NCI-H526 treated with DMSO at 0.1 percent for 48 hours (cell line): ENCODE measurements at regions not wholly inside any gene's neighbourhood (a gene's known extent, or its start where the extent isn't known, plus 50 kb on each side); places are given as distances from the start of the nearest gene placed in this dataset.

Source experiments
- DNase-seq: peaks from one replicate; lab custom pipeline; 2025; lab: John Stamatoyannopoulos, UW

DNA sequence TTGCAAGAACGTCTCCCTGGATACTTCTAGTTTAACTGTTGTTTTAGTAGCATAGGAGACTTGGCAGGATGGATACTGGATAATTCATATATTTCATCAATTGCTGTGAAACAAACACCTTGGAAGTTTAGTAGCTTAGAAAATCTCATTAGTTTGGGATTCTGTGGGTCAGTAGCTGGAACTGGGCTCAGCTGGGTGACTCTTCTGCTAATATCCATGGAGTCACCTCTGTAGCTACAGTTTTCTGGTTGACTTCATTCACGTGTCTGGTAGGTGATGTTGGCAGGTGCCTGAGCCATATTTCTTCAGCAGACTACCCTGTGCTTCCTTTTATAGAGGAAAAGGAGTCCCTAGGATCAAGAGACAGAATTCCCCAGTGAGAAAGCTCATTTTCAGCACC lies 208.9 kb upstream of the PFKP start:
- no peak for DNase-seq

DNA sequence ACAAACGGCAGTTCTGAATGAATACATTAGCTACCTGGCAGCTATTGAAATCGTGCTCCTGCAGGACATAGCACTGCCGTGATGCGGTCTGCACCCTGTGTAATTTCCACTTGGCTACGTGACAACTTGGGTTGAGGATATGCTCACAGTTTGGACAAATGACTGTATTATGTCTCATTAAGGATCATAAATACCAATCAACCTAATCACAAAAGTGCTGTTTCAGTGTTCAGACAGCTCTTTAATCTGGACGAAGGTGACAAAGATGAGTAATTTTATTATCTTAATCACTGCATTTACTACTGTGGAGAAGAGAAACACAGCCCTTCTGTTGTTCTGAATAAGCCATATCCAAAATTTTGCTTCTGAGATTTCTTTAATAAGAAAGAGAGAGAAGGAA lies 210.8 kb upstream of the PFKP start:
- DNase-seq = no peak

DNA sequence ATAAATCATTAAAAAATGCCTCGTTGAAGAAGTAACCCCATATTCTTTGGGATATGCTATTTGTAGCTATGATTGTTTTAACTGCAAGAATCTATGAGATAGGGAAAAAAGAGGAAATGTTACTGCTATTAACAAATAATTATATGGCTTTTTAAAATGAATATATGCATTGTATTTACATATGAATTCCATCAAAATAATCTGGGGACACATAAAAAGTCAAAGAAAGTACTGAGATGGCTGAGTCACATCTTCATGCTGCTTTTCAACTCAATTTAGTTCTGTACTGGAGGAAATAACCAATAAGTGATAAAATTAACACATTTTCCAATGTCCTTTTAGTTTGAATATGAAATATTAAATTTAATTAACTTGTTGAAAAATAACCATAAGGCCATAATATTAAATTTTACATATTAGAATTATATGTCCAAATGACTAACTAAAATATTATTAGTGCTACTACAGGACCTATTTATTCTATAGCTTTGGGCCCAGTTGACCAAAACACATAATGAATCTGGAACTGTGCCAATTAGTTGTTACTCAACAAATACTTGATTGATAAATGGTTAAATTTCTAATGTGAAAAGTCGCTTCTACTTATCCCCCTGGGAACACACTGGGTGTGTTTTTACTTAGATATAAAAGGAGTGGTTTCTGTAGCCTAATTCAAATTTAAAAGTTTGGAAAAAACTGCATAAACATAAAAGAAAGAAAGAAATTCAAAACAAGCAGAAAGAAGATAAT lies 214.6 kb upstream of the PFKP start:
- DNase-seq = no peak

DNA sequence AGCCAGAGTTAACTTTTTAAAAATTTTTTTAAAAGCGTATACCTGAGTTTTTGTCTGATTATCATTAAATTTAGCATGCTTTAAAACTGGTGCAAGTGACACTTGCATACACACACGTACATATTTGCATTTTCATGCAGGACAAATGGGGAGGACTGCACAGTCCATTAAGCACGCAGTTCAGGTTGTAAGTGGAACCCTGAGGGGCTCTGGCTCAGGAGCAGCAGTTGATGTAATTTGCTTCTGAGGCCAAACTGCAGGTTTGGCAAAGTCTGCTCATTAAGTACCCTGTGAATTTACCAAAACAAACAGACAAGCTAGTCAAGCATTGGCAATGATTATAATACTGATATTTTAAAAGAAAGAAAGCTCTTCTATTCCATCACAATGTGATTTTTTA lies 215.8 kb upstream of the PFKP start:
- DNase-seq = peak; percentile 90

DNA sequence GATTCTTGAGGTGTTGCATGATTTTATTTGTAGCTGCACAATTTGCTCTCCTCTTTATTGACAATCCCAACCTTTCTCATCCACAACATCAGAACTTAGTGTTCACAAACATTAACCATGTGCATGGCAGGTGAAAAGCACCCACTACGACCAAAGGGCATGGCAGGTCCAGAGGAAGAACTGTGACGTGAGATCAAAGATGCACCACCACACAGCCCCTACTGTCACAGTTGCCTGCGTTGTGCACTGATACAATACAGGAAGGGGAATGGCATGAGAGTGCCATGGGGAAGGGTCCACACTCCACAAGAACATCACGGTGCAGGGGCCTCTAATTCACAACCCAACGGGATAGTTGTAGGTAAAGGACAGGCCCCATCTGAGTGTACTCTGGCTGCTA lies 217.1 kb upstream of the PFKP start:
- no peak for DNase-seq

DNA sequence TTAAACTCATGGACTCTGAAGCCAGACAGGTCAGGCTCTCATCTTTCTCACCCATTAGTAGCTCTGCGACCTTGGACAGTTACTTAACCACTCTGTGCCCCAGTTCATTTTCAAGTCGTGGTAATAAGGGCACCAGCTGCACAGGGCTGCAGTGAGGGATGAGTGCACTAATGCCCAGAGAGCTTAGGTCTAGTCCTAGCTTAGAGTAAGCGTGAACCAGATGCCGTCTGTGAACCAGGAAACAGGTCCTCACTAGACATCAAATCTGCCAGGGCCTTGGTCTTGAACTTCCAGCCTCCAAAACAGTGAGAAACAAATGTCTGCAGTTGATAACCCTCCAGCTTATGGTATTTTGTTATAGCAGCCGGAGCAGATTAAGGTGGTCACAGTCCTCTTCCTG lies 222.4 kb upstream of the PFKP start:
- DNase-seq = no peak

DNA sequence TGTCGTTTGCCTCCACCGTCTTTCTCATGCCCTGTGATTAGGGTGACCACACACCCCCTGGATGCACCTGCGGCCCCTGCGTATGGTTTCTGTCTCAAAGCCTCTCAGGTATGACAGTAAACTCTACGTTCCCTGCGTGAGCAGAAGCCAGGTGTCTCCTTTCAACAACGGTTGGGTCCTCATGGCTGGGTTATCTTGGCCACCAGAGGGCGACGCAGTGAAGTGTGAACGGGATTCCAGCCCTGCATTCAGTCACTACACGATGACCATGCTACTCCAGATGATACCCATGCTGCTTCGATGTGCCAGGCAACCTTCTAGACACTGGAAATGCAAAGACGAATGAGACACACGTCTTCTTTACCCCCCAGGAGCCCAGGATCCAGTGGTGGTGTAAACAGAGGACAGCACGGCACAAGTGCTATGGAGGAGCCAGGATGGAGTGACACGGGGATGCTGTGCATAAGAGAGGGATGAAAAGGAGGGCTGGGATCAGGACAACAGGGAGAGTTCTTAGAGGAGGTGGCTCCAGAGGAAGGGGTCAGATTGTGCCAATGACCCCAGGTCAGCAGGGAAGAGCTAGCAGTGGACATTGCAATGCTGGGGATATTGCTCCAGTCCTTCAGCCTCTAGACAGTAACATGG lies 228.1 kb upstream of the PFKP start:
- DNase-seq = peak; percentile 18

DNA sequence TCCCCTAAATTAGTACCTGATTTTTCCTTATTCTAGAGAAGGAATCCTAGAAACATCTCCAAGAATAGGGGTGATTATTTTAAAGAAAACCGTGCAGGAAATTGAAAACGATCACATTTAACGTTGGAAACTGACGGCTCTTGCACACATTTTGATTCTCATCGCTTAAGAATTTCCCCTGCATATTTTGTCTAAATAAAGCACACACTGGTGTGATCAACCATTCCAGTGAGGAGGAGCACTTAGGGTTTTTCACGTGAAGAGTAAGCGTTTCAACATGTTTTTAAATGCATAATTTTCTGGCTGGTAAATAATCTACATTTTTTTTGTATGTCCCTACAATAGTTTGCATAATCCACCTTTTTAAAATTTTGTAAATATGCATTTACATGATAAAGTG lies 229.7 kb upstream of the PFKP start:
- no peak for DNase-seq

DNA sequence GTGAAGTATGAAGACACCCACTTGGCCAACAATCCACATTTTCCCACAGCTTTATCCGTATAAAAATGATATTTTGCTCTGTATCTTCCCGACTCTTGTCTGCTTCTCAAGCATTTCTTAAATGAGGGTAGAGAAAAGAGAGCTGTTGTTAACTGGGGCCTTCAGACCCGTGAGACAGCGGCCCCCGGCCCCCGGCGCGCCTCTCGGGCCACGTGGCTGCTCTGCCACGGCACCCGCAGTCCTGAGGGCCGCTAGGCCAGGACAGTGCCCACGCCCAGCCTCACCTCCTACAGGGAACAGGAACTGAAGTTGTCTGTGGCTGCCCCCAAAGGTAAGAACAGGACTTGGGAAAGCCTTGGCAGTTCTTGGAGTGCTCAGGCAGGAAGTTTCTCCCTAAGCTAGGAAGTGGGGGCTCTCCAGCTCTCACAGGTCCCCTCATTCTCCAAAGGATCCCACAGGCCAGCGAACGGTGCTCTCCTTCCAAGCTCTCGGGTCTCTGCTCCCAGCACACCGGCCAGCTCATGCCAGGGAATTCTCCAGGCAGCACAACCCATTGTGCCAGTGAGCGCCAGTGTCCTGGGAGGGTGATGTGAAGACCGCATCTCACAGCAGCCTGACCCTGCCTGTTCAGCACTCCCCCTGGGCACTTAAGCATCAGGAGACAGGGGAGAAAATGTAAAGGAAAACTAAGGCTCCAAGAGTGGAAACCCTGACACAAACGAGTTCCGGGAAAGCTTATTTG lies 230.3 kb upstream of the PFKP start:
- no peak for DNase-seq

DNA sequence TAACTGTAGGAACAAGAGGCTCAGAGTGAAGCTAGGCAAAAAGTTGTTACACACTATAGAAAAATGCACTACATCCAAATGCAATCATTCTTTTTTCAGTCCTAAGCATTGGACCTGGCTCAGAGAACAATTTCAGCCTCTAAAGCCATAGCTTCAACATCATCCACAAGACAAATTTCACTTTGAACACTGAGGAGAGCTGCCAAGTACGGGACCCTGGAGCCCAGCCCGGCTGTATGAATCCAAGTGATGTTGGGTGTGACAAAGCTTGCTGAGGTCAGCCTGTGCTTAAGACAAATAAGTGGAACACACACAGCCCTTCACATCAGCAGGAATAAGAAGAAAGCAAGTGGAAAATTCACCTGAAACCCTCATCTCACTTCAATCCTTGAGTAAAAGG lies 233.1 kb upstream of the PFKP start:
- no peak for DNase-seq

DNA sequence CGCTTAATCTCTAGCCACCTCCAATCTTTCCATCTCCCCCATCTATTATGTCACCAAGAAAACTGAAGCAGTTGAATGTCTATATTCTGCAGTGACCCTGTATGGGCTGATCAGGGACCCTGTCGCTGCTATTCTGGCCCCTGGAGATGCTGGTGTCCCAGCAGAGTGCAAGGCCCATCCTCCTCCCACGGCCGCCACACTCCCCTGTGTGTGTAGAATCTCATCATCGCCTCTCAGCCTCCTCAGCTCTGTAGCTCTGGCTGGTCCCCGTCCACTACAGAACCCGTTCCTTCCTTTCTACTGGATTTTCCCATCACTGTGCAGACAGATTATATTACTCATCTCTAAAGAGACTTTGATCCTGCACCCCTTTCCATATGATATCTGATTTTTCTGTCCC lies 235.8 kb upstream of the PFKP start:
- DNase-seq = no peak

DNA sequence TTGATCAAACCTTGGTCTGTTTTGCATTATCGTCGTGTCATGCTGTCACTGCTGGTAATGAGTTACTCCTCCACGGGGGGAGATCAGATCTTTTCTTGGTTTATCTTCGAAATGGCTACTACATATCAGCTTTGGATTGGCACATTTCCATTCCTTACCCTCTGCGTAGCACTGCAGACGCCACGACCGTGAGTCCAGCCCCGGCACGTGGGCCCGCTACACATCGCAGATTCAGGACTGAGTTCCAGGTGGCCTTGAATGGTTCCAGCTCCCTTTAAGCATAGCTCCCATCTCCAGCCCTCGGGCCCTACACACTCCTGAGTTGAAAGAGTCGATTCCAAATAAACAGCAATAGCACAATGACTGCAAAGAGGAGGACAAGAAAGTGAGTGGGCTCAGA lies 238.6 kb upstream of the PFKP start:
- DNase-seq = no peak

DNA sequence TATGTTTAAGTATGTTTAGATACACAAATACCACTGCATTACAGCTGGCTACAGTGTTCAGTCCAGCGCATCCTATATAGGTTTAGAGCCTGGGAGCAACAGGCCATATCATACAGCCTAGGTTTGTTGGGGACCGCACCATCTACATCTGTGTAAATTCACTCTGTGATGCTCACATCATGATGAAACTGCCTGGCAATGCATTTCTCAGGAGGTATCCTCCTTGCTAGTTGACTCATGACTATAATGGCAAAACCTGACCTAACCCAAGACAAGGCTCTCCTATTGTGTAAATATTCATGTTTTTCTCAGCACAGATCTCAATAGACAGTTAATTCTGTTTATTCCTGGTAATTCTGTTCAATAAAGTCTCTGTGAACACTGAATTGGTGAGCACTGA lies 240.7 kb upstream of the PFKP start:
- no peak for DNase-seq

DNA sequence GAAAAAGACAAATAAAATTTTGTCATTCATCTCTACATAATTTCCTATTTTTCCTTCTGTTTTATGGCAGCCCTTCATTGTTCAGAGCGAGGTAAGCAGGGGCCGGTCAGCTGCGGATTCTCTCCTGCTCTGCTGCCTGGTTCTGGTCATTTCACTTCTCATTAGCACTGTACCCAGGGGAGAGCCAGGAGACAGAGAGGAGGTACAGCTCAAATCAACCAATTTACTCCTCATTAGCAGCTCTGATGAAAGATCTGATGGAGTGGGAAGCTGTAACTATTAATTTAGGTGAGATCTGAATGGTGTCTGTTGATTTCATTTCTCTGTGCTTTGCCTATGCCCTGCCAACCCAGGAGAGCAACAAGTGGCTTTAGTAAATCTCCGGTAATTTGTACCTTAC lies 241.5 kb upstream of the PFKP start:
- DNase-seq = no peak

DNA sequence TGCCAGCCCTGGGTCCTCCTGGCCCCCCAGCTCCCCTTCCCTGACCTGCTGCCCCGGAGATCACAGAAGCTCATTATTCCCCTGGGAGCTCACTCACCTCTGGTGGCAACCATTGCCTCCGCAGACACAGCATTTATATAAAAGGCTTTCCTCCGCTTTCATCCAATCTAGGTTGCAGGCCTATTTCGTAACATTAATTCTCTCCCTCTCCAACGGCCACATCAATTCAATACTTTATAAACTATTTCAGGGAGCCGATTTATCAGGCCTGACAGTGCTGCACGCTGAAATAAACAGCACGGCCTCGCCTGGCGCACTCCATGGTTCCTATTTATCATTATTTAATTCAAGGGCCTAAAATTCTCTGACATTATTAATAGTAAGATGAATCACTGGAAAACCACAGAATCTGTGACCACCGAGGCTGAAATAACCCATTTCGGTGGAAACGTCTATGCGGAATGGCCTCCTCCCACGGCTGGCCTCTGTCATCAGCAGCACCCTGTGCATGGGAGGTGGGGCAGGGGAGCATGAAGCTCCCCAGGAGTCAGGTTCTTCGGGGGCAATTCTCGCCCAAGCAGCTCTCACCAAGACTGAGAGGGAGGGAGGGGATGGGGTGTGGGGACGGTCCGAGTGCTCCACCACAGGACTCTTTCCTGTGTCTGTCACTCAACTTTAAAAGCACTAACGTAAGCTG lies 249.3 kb upstream of the PFKP start:
- no peak for DNase-seq

DNA sequence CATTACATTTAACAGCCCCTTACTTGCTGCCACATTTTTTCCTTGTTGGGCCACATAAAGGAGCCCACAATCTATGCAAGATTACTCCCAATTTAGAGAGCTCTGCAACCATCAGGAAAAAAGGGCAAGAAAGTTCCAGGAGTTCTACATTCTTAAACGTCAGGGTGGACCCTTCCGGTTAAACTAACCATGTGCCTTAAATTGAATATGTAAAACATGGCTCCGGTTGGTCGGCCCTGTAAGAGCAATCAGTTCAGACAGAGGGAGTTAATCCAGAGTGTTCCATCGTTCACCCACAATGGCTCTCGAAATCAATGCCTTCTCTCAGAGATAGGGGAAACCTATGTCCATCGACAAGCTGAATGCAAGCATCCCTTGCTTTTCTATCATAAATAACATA lies 253.7 kb upstream of the PFKP start:
- DNase-seq = no peak

DNA sequence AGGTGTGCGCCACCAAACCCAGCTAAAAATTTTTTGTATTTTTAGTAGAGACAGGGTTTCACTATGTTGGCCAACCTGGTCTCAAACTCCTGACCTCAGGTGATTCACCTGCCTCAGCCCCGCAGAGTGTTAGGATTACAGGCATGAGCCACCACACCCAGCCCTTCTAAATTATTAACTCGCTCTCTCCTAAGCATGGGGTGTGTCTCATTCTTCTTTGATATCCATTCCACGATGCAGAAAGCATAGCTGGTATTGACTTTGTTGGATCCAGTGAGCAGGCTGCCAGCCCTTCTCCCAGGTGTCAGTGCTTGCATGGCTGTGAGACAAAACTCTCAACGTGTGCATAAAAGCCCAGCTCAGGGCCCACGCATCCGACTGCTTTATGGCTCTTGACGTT lies 254.1 kb upstream of the PFKP start:
- DNase-seq = no peak

DNA sequence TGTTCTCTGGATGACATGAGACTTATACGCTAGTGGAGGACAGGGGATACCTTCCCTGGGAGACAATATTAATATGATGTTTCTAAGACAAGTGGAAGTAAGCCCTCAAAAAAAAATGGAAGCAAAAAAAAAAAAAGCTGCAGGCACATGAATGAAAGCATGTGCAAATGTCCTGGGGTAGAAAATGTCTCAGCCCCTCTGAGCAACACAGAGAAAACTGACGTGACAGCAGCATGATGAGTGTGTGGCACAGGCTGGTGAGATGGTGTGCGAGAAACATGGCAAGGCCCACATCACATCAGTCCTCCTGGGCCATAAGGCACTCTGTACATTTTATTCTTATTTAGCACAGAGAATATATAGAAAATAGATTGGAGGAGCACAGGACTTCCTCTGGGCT lies 254.7 kb upstream of the PFKP start:
- DNase-seq = no peak

DNA sequence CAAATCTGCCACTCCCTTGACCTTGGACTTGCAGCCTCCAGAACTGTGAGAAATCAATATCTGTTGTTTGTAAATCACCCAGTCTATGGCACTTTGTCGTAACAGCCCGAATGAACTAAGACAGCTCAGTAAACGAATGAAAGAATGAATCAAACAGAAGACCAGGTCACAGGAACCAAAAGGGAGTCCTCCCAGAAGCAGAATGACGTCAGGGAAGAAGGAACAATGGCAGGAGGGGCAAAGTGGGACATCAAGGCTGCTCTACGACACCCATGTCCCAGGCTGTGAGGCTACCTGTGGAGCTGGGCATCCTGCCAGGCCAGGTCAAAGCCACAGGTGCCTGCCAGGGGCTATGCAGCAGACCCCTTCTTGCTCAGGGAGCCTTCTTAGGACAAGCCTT lies 267.2 kb upstream of the PFKP start:
- no peak for DNase-seq

DNA sequence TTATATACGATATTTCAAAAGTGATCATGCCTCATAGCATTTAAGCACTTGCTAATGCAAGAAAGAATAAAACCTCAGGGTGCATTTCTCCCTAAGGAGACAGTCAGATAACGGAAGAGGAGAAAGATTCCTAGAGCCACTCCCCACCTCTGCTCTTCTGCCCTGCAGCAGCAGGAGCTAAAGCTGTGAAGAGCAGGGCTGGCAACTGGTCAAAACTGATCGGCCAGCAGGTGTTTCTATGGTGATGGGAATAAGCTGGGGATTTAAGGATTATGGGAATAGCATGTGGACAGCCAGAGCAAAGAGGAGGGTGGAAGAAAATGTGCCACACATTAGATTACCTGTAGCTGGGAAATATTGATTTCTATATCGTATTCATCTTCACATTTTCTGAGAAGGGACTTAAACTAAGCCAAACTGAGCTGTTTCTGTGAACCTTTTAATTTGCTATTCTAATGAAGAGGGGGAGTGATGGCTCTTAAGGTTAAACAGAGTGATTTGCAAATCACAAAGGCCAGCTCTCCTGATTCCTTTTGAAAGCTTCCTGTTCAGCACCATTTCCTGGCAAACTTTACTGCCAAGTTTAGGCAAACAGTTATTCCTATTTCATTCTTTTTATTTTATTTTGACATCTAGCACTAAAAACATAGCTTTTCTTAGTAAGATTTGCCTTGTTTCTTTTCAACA lies 268.9 kb upstream of the PFKP start:
- DNase-seq = no peak

DNA sequence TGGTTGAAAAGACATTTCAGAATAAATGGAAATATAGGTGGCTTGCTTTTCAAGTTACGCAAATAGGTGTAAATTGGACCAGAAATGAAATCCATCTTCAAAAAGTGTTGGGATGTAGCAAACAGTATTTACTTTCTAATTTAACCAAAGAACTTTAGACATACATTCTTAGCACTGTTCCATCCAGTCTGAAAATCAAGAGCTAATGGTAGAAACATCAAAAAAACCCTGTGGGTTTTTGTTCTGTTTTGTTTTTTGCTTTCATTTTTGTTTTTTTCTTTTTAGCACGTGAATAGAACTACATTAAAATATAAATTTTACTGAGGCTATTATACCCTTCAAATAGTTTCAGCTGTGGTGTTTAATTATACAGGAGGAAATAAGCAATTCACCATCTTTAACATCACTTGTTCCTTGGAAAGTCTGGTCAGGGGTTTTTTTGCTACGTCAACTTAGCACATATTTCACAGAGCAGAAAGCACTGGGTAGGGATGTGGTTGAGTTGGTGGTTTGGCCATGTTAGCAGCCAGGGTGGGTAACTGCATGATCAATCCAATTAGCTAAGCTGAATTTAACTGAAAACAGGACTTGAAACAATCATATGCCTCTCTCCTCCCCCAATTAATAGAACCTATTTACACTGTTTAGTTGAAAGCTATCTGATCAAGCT lies 275.4 kb upstream of the PFKP start:
- no peak for DNase-seq
